LNCAP (cell line): ENCODE measurements at regions not wholly inside any gene's neighbourhood (a gene's known extent, or its start where the extent isn't known, plus 50 kb on each side); places are given as distances from the start of the nearest gene placed in this dataset.

Experiments used
- TF ChIP-seq, protein P1 (sequence below): fragments of 450-650 bp; IDR thresholded peaks from 2 replicates; pipeline ENCODE4 v1.5.1; 2017; ENCODE audit warnings: mild to moderate bottlenecking

- TF ChIP-seq, protein P1, sequence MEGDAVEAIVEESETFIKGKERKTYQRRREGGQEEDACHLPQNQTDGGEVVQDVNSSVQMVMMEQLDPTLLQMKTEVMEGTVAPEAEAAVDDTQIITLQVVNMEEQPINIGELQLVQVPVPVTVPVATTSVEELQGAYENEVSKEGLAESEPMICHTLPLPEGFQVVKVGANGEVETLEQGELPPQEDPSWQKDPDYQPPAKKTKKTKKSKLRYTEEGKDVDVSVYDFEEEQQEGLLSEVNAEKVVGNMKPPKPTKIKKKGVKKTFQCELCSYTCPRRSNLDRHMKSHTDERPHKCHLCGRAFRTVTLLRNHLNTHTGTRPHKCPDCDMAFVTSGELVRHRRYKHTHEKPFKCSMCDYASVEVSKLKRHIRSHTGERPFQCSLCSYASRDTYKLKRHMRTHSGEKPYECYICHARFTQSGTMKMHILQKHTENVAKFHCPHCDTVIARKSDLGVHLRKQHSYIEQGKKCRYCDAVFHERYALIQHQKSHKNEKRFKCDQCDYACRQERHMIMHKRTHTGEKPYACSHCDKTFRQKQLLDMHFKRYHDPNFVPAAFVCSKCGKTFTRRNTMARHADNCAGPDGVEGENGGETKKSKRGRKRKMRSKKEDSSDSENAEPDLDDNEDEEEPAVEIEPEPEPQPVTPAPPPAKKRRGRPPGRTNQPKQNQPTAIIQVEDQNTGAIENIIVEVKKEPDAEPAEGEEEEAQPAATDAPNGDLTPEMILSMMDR: no peak
Observed at GRCh38 chr13:88376760-88377388, 705.7 kb downstream of the SLITRK5 start.

GRCh38 chr13:88377852-88378251 lies 706.7 kb downstream of the SLITRK5 start:
- TF ChIP-seq, protein P1: no peak

GRCh38 chr13:88384542-88384941 lies 713.4 kb downstream of the SLITRK5 start:
- TF ChIP-seq, protein P1: no peak

GRCh38 chr13:88395804-88396203 lies 724.6 kb downstream of the SLITRK5 start:
- TF ChIP-seq, protein P1: no peak

DNA sequence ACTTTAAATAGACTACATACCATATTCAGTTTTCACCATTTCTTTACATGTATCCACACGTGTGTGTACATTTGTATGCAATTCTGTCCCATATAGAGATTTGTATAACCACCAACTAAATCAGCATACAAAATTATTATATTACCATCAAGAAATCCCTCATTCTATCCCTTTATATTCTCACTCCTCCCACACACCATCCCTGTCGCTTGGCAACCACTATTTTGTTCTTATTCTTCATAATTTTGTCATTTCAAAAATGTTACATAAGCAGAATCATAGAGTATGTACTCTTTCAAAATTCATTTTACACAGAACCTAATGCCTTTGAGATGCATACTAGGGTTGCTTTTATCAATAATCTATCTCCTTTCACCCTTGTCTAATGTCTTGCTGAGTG lies 740.5 kb downstream of the SLITRK5 start:
- TF ChIP-seq, protein P1: no peak

DNA sequence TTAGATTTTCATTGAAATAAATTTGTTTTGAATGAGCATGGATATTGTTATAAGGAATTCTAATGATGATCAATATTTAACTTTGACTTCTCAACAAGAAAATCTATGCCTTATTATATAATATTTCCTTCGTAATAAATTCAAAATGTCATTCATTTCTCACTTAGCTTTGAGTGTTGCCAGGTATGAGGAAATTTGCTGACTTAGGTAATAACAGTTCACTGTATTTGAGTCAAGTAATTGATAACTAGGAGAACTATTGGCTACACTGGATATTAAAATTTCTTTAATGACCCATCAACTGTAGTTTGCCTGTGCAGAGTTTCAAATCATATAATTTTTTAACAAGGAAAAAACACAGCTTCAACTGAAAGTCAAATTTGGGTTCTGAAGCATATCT lies 746.6 kb downstream of the SLITRK5 start:
- TF ChIP-seq, protein P1: no peak

DNA sequence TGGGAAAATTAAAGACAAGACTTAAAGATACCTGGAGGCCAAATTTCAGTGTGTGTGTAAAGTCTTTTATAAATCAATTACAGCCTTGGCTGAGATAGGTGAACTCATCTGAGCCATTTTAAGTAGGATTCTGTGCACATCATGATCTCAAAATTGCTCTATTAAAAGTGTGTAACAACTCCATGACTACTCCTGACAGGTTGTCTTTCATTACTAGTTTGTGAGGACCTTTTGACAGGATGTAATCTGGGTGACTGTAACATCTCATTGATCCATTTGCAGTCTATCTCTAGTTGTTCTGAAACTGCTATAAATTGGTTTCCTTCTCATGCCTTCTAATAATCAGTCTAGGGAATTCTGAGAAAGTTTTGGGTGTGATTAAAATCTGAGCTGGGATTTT lies 753.3 kb downstream of the SLITRK5 start:
- TF ChIP-seq, protein P1: no peak

DNA sequence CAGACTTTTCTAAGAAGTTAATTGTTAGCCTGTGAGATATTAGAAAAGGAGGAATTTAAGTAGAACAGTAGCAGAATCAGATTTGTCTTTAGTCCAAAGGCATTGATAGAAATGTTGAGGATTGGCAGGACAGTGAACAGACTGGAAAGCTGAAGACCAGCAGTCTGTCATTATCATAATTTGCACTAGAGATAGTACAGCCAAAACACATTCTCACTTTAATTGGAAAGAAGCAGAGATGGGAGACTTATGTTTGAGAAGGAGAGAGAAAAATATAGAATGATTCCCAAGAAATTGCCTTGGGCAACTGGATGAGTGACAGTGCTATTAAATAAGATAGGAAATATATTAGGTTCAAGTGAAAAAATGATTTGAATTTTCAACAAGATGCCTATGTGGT lies 755.5 kb downstream of the SLITRK5 start:
- TF ChIP-seq, protein P1: no peak
